Right kidney (tissue), 1 donor: ENCODE measurements at regions not wholly inside any gene's neighbourhood (a gene's known extent, or its start where the extent isn't known, plus 50 kb on each side); places are given as distances from the start of the nearest gene placed in this dataset.

ENCODE experiments used
- DNase-seq: peaks from one replicate; pipeline ENCODE4 v3.0.0-alpha.2; 2016

- no peak for DNase-seq
Observed at GRCh38 chr1:36675931-36676562, 193.3 kb upstream of the CSF3R start.

DNA sequence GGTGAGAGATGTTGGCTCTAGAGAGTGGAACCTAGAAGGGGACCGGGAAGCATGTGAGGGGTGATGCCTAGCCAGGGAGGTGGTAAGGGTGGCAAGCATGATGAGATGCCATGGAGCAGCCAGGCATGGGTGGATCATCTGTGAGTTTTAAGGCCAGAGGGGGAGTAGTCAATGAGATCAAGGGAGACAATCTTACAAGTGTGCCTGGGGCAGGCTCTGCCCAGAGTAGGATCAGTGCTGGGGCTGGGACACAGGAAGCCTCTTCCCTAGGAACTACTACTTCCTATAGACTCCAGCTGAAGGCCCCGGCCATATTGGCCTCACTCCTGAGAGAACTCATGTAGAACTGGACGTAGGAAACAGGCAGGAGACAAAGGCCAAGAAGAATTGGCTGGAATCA, 192.4 kb upstream of the CSF3R start:
- DNase-seq = no peak

DNA sequence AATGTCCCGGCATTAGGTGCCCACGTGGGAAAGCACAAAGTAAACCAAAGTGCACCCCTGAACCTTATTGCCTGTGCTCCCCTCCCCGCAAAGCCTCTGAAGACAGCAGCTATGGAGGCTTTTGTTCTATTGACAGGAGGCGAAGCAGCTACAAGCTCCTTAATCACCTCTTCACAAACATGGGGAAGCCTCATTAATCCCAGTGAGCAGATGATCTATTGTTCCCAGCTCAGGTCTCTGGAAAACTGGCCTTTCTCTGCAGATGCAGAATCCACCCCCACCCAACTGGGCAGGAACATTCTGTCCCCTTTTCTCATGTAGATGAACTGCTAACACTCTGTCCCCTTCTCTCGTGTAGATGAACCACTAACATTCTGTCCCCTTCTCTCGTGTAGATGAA, 190.5 kb upstream of the CSF3R start:
- no peak for DNase-seq

- no peak for DNase-seq
Observed at GRCh38 chr1:36669262-36669661, 186.5 kb upstream of the CSF3R start.

DNA sequence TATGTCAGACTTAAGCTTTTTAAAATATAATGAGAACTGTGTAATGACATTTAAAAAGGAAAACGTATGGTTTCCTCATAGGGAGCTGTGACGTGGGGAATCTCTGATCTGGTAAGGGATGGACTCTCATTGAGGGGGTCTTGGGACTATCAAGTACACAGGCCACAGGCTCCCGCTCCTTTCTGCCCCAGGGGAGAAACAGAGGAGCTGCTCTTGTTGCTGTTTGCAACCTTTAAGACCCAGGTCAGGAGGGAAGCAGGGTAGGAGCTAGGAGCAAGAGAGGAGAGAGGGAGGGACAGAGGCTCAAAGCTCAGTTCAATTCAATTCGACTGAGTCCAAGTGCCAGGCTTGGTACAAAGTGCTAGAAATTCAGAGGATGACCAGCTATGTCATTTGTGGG, 185.1 kb upstream of the CSF3R start:
- DNase-seq = no peak

DNA sequence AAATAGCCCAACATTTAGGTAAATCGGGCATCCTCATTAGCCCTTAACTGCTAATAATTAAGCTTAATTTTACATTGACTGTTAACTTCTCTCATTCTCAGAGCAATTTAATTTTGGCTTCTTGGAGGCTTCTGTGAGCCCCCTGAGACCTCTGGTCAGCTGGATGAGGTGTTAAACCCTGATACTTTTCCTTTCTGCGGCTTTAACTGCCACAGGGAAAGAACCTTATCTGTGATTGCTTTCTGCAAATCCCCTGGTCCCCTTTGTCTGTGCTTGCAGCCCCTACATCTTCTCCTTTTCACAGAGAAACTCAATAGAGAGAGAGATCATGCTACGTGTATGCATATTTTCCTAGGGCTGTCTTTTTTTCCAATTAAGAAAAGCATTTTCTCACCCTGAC, 184.5 kb upstream of the CSF3R start:
- no peak for DNase-seq

DNA sequence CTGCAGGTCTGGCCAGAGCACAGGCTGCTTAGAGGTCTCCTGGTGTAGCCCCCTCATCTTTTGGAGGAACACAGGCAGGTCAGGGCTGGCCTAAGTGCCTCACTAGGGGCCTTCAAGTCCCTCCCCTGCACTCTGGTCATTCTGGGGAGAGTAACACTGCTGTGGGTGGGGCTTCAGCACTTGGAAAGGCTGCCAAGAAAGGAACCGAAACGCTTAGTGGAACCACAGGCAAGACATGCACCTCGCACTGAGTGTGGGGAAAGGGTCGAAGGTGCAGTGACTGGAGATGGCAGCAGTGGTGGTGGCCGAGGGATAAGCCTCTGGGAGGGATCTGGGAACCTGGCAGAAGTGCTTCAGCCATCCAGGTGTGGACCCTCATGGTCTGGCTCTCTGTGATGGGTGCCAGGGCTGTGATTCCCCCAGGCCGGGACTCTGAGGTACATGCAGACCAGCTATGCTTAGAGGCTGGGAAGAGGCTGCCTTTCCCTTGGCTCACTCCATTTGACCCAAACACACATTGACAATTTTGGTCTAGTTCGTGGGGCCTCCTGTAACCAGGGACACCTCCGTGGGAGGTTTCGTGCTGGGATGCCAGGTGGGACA, 182.9 kb upstream of the CSF3R start:
- DNase-seq = no peak

DNA sequence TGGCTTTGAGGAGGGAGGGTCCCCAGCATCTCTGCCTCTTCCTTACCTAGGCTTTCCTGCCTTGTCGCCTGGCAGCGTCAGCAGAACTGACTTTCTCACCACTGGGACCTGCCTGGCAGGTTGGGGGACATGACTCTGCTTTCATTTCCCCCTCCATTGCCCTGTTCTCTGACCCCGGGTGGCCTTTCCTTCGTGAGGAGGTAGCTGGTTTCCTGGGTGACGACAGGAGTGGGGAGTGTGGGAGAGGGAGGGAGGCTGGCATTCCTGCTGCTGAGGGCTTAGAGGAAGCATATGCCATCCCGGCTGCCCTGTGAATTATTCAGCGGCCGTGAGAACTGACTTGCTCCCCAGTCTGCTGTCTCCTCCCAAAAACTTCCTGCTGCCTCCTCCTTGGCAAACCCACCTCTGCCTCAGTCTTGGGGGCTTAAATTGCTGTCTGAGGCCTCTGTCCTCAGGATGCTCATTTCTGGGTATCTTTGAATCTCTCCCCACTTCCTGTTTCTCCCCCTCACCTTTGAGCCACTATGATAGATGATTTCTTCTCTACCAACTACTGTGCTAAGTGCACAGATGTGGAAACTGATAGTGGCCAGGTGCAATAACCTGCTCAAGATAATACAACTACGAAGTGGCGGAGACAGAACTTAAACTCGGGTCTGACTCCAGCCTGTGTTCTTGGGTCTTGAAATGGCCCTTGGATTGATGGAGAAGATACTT, 182.0 kb upstream of the CSF3R start:
- DNase-seq = peak; percentile 38

- no peak for DNase-seq
Observed at GRCh38 chr1:36663772-36664430, 181.2 kb upstream of the CSF3R start.

DNA sequence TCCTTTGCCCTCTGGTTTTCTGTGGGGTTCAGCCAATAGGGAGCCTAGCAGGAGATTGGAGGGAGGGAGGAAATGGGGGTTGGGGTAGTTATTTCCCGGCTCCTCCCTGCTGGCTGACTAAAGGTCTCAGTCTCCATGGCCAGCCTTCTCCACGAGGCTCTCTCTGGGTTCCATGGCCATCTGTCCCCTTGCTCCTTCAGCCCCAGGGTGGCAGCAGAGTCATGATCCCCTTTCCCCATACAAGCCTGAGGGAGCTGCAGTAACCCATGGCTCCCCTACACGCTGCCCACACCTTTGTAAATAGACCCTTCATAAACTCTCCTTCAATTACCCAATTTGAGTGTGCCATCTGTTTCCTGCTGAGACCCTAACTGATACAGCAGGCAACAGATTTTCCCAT, 176.1 kb upstream of the CSF3R start:
- DNase-seq = no peak

- no peak for DNase-seq
Observed at GRCh38 chr1:36657826-36658225, 175.1 kb upstream of the CSF3R start.

GRCh38 chr1:36656838-36657237, 174.1 kb upstream of the CSF3R start:
- DNase-seq = no peak

- DNase-seq = no peak
Observed at GRCh38 chr1:36656271-36656670, 173.6 kb upstream of the CSF3R start.

GRCh38 chr1:36654586-36654985, 171.9 kb upstream of the CSF3R start:
- DNase-seq = no peak

DNA sequence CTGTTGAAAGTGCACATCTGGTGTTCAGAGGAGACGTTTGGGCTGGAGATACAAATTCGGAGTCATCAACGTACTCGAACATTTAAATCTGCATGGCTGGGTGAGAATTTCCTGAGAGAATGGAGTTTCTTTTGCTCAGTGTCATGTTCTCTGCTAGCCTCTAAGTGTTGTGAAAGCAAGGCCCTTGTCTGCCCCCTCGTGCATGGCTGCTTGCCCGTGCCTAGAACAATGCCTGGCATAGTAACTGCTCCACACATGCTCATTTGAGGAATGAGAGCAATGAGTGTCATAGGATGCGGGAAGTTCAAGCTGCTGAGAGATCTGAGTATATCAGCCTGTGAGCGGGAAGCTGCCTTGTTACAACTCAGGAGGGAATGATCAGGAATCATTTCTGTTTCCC, 171.1 kb upstream of the CSF3R start:
- no peak for DNase-seq

GRCh38 chr1:36652586-36652985, 169.9 kb upstream of the CSF3R start:
- no peak for DNase-seq

DNA sequence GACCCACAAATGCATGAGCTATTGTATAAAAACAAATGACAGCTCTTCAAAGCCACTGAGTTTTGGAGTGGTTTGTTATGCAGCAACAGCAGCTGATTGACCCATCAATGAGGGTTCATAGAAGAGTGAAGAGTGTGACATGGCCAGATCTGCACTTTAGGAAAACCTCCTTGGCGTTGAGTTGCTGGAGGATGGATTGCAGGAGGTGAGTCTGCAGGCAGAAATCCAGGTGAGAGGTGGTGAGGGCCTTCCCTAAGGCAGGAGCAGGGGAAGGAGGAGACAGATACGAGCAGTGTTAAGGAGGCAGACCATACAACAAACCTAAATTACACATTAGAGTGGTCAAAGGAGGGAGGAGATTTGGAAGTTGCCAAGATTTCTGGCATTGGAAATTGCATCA, 169.3 kb upstream of the CSF3R start:
- DNase-seq = no peak

DNA sequence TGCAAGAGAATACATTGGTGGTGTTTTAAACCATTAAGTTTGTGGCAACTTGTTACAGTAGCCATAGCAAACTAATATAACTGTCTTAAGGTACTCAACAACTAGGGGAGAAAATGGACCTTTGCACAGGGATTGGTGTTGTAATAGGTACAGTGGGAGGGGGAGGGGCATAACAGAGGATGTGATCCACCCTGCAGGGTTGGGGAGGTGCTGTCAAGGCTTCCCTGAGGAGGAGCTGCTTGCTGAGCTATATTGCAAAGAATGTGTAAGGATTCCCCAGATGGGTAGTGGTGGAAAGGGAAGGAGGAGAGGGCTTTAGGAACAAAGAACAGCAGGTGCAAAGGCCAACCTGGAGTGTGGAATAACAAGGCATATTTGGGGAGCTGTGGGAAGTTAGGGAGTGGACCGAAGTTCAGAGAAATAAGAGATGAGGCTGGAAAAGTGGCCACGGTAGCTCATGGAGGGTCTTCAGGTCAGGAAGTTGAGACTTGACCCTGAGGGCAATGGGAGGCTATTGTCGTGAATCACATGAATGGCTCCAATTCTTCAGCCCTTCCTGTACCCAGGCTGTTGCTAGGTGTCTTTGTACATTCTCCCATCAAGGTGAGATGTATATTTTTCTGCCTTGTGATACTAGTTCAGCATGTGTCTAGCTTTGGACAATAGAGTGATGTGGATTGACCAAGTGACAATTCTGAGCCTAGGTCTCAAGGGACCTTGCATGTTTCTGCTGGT, 168.6 kb upstream of the CSF3R start:
- no peak for DNase-seq

DNA sequence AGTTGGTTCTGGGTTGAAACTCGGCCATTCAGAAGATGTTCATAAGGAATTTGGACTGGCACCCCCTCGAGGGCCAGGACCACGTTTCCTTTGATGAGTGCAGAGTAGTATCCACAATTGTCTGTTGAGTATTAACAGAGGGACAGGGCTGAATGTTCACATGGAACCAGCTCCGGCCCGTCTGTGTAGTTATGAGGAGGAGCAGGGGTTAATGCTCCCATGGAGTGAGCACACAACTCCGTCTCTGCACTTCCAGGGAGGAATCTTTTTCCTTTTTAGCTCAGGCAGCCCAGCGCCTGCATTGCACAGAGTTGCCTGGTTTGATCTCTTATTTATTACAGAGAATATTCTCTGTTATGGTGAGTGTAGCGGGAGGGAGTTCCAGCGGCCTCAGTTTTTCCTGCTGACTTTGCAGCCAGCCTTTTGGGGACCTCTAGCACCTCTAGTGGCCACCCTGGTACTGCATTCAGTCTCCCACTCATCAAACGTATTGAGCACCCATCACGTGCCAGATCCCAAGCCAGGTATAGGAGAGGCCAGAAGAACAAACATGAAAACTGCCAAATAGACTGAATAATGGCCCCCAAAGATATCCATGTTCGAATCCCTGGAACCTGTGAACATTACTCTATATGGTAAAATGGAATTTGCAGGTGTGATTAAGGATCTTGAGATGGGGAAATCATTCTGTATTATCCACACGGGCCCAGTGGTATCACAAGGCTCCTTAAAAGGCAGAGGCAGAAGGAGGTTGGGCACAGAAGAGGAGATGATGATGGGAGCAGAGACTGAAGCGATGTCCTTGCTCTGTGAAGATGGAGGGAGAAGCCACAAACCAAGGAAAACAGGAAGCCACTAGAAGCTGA, 167.7 kb upstream of the CSF3R start:
- DNase-seq = no peak

DNA sequence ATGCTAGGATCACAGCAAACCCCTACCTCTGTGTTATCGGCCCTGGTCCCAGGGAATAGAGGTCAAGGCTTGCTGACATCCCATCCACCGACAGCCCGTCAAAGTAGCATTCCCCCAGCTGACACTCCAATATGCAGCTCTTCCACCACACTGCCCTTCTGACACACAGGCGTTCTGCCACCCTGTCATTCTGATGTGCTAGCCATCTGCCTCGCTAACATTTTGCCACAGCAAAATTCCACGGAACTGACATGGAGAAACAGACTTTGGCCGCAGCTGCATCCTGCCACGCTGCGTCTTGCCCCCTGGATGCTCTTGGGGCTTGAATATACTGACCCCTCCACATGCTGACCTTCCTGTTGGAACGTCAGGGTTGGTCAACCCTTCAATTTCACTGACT, 163.2 kb upstream of the CSF3R start:
- no peak for DNase-seq

DNA sequence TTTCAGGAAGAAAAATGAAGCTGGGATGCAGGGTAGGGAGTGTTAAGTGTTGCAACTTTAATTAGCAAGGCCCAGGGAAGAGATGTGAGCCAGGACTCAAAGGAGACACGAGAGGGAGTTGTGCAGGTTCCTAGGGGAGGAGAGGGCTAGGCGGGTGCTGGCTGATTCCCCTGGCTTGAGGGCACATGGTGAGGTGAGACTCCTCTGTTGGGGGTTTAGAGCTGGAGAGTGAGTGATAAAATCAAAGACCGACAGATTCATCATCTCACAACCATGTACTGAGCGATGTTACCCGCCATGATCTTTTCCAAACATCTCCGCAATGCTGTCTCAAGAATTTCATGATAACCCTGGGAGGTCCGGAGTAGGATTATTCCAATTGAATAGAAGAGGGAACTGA, 161.8 kb upstream of the CSF3R start:
- DNase-seq = no peak
